Stimulated activated naive B cell treated with anti-CD40 and anti-IgM and Interleukin-4, amounts not matched to agents 10 μg/mL and 1 μg/mL and 100 μg/mL, for 72 hours (primary cell): ENCODE measurements at regions not wholly inside any gene's neighbourhood (a gene's known extent, or its start where the extent isn't known, plus 50 kb on each side); places are given as distances from the start of the nearest gene placed in this dataset.

Source experiments
- ATAC-seq, 2 donors: fragments of 150-1000 bp; cut with Tn5 transposase; replicated peaks; 2 replicates each; pipeline ENCODE4 v1.10.0; 2021; ENCODE audit warnings: moderate library complexity in 1 of 2
- DNase-seq: peaks from one replicate; pipeline ENCODE4 v3.0.0; 2021
- H3K27ac Mint-ChIP-seq: one replicate; pipeline ENCODE4 v1.8.0; 2022; ENCODE audit warnings: mild to moderate bottlenecking, mixed read lengths
- H3K27me3 Mint-ChIP-seq, 2 donors: one replicate each; pipeline ENCODE4 v1.8.0; 2022; ENCODE audit warnings: mixed read lengths in 2 of 2
- H3K36me3 Mint-ChIP-seq, 2 donors: one replicate each; pipeline ENCODE4 v1.8.0; 2022; ENCODE audit warnings: mixed read lengths in 2 of 2, mild to moderate bottlenecking in 1 of 2
- H3K4me1 Mint-ChIP-seq, 2 donors: one replicate each; pipeline ENCODE4 v1.8.0; 2022; ENCODE audit warnings: mixed read lengths in 2 of 2, mild to moderate bottlenecking in 1 of 2
- H3K4me3 Mint-ChIP-seq, 2 donors: one replicate each; pipeline ENCODE4 v1.8.0; 2022; ENCODE audit warnings: mild to moderate bottlenecking in 2 of 2, mixed read lengths in 2 of 2, moderate library complexity in 1 of 2
- H3K9me3 Mint-ChIP-seq, 2 donors: one replicate each; pipeline ENCODE4 v1.8.0; 2022; ENCODE audit warnings: mixed read lengths in 2 of 2, mild to moderate bottlenecking in 1 of 2

DNA sequence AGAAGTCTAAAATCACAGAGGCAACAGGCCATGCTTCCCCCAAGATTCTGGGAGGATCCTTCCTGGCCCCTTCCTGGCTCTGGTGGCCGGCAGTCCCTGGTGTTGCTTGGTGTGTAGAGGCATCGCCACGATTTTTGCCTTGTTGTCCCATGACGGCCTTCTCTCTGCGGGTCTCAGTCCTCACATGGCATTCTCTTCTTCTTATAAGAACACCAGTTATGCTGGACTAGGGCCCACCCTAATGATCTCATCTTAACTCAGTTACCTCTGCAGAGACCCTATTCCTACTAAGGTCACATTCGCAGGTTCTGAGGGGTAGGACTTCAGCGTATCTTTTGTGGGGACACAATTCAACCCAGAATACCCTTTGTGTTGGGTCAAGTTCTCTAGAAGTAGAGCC, 168.0 kb downstream of the LINC00237 start:
- Mint-ChIP-seq H3K9me3 (no peaks in the 10 kb centered on the region), H3K27ac (no peak overlapping the region), H3K27me3 (peaks cover 5 to 17% of the 10 kb centered on the region in 2 donors), H3K4me1 (no peaks in the 10 kb centered on the region), H3K4me3 (no peak overlapping the region), H3K36me3 (no peaks in the 10 kb centered on the region)
- no peak for ATAC-seq
- DNase-seq: no peak

DNA sequence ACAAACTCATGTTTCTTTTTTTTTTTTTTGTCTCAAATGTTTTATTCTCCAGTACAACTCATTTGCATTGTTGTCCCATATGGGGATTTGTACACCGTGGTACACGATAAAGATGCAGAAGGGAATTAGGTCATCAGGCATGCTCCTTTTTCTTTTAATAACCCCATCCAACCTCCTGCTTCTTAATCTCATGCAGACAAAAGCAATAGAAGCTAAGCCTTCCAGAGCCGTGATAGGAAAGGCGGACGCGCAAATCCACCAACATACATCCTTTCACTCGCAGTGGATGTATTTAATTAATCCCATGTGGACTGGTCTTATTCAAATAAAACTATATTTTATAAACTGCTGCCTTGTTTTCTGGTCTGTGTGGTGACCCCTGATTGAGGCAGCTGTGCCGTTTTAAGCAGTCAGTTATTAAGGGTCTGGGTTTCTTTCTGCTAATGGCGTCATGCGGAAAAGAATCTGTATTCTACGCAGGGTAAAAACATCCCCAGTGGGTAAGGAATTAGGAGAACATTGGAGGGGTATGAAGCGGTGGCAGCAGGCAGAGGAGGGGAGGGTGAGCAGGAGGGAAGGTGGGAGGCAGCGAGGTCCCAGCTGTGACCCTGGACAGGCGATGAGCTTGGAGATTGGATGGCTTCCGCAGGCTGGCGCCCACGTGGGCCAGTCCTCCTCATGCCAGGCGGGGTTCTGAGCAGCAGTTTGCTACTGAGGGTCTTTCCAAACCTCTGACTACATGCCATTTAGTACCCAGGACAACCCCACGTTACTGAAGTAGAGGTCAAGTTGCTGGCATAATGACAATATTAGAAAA, 172.8 kb downstream of the LINC00237 start:
- Mint-ChIP-seq H3K4me1 (no peaks in the 10 kb centered on the region), H3K36me3 (no peaks in the 10 kb centered on the region), H3K27ac (no peak overlapping the region), H3K9me3 (peaks cover 0 to under 1% of the 10 kb centered on the region in 2 donors), H3K27me3 (peaks cover 10 to 17% of the 10 kb centered on the region in 2 donors), H3K4me3 (no peak overlapping the region)
- no peak for DNase-seq
- ATAC-seq: no peak

DNA sequence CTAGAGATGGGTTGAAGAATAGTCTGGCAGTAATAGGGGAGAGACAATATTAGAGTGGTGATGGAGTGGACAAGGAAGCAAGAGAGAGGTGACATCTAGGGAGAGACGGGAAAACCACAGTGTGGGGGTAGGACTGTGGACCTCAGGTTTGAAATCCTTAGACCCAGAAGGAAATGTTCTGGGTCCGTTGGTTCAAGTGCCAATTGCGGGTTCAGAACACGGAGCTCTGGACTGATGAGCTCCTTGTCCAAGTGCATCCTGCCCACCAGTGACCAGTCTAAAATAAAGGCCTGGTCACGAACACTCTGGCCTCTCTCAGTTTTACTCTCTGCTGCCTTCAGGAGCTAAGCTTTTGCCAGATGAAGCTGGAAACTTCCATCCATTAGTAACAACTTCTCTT, 174.0 kb downstream of the LINC00237 start:
- Mint-ChIP-seq H3K36me3 (no peaks in the 10 kb centered on the region), H3K27ac (no peak overlapping the region), H3K27me3 (peaks cover 5 to 14% of the 10 kb centered on the region in 2 donors), H3K4me1 (no peaks in the 10 kb centered on the region), H3K9me3 (peaks cover 0 to 1% of the 10 kb centered on the region in 2 donors), H3K4me3 (no peak overlapping the region)
- no peak for ATAC-seq
- no peak for DNase-seq

DNA sequence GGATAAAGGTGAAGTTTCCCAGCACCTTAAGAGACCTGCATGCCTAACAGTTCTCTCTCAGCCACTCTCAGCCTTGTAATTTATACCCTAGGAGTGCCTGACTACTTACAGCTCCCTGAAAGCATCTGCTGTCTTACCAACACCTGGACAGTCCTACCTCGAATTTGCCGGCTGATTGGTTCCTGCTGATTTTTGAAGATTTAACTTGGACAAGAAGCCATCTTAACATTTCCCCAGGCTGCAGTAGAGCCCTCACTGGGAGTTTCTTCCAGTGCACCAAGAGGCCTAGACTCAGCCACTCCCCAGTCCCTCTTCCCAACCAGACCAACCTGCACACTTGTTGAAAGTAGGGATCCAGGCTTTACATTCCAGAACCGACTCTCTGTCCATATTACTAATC, 174.5 kb downstream of the LINC00237 start:
- Mint-ChIP-seq H3K27me3 (peaks cover 5 to 14% of the 10 kb centered on the region in 2 donors), H3K4me1 (no peaks in the 10 kb centered on the region), H3K4me3 (no peak overlapping the region), H3K36me3 (no peaks in the 10 kb centered on the region), H3K27ac (no peak overlapping the region), H3K9me3 (peaks cover 0 to 1% of the 10 kb centered on the region in 2 donors)
- DNase-seq (no peak), ATAC-seq (no peak)

GRCh38 chr20:20931024-20931423, 175.1 kb downstream of the LINC00237 start:
- Mint-ChIP-seq H3K4me1 (no peaks in the 10 kb centered on the region), H3K27ac (no peak overlapping the region), H3K4me3 (no peak overlapping the region), H3K9me3 (peaks cover 0 to 1% of the 10 kb centered on the region in 2 donors), H3K27me3 (peaks cover 5 to 14% of the 10 kb centered on the region in 2 donors), H3K36me3 (no peaks in the 10 kb centered on the region)
- DNase-seq (no peak), ATAC-seq (no peak)

- Mint-ChIP-seq H3K9me3 (peaks cover 0 to 1% of the 10 kb centered on the region in 2 donors), H3K36me3 (no peaks in the 10 kb centered on the region), H3K27ac (no peak overlapping the region), H3K27me3 (peaks cover 5 to 14% of the 10 kb centered on the region in 2 donors), H3K4me1 (no peaks in the 10 kb centered on the region), H3K4me3 (no peak overlapping the region)
- DNase-seq: no peak
- ATAC-seq: no peak
Measured at GRCh38 chr20:20930500-20930899, 175.7 kb downstream of the LINC00237 start.

- Mint-ChIP-seq H3K27ac (no peak overlapping the region), H3K36me3 (no peaks in the 10 kb centered on the region), H3K4me3 (no peak overlapping the region), H3K9me3 (peaks cover 0 to 1% of the 10 kb centered on the region in 2 donors), H3K4me1 (no peaks in the 10 kb centered on the region), H3K27me3 (peaks cover 5 to 12% of the 10 kb centered on the region in 2 donors)
- DNase-seq (no peak), ATAC-seq (no peak)
Measured at GRCh38 chr20:20929341-20929740, 176.8 kb downstream of the LINC00237 start.

GRCh38 chr20:20926222-20926905, 179.8 kb downstream of the LINC00237 start:
- ATAC-seq: no peak
- DNase-seq: no peak
- Mint-ChIP-seq H3K36me3 (no peaks in the 10 kb centered on the region), H3K4me1 (no peaks in the 10 kb centered on the region), H3K9me3 (peaks cover 0 to 1% of the 10 kb centered on the region in 2 donors), H3K27me3 (peaks cover 9% of the 10 kb centered on the region in 2 donors), H3K4me3 (no peak overlapping the region), H3K27ac (no peak overlapping the region)

DNA sequence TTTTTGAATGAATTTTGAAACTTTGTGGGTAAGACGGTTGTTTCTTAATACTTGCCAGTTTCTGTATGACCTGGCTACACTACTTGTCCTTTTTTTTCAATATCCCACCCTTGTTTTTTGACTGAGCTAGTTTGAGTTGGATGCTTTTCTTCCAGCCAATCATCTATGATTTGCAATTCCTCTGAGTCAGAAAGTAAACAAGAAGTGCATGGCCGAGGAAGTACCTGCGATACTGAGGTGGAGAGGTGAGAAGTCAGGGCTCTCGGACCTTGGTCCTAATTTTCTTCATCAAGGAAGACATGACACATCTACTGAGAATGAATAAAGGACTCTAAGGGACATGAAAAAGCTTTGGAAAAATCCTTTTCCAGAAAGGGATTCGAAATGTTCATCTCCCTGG, 185.7 kb downstream of the LINC00237 start:
- DNase-seq: no peak
- H3K27me3 Mint-ChIP-seq: peaks cover 9 to 24% of the 10 kb centered on the region in 2 donors
- no peak overlapping the region for H3K27ac Mint-ChIP-seq
- H3K9me3 Mint-ChIP-seq: peaks cover 19 to 23% of the 10 kb centered on the region in 2 donors
- no peaks in the 10 kb centered on the region for H3K4me1 Mint-ChIP-seq
- no peak for ATAC-seq
- H3K4me3 Mint-ChIP-seq: no peak overlapping the region
- H3K36me3 Mint-ChIP-seq: peaks cover 0 to 1% of the 10 kb centered on the region in 2 donors

GRCh38 chr20:20915844-20916243, 190.3 kb downstream of the LINC00237 start:
- H3K4me1 Mint-ChIP-seq: no peaks in the 10 kb centered on the region
- DNase-seq (no peak), ATAC-seq (no peak)
- peaks cover 0 to 15% of the 10 kb centered on the region in 2 donors for H3K27me3 Mint-ChIP-seq
- peaks cover 0 to 1% of the 10 kb centered on the region in 2 donors for H3K36me3 Mint-ChIP-seq
- no peak overlapping the region for H3K27ac Mint-ChIP-seq
- H3K9me3 Mint-ChIP-seq: peaks cover 21 to 25% of the 10 kb centered on the region in 2 donors
- H3K4me3 Mint-ChIP-seq: no peak overlapping the region

GRCh38 chr20:20904501-20904831, 192.0 kb upstream of the RALGAPA2 start:
- Mint-ChIP-seq H3K36me3 (no peaks in the 10 kb centered on the region), H3K4me1 (no peaks in the 10 kb centered on the region), H3K27ac (no peak overlapping the region), H3K27me3 (peaks cover 19 to 23% of the 10 kb centered on the region in 2 donors), H3K9me3 (peaks cover 5 to 9% of the 10 kb centered on the region in 2 donors), H3K4me3 (no peak overlapping the region)
- ATAC-seq: no peak
- no peak for DNase-seq

GRCh38 chr20:20903773-20904500, 191.5 kb upstream of the RALGAPA2 start:
- Mint-ChIP-seq H3K9me3 (peaks cover 5 to 9% of the 10 kb centered on the region in 2 donors), H3K27me3 (peaks cover 19 to 23% of the 10 kb centered on the region in 2 donors), H3K27ac (no peak overlapping the region), H3K36me3 (no peaks in the 10 kb centered on the region), H3K4me1 (no peaks in the 10 kb centered on the region), H3K4me3 (no peak overlapping the region)
- no peak for ATAC-seq
- DNase-seq: no peak

- Mint-ChIP-seq H3K4me3 (no peak overlapping the region), H3K36me3 (no peaks in the 10 kb centered on the region), H3K27ac (no peak overlapping the region), H3K27me3 (peaks cover 10 to 17% of the 10 kb centered on the region in 2 donors), H3K9me3 (peaks cover 4 to 7% of the 10 kb centered on the region in 2 donors), H3K4me1 (no peaks in the 10 kb centered on the region)
- no peak for DNase-seq
- no peak for ATAC-seq
Measured at GRCh38 chr20:20897922-20898321, 185.5 kb upstream of the RALGAPA2 start.

DNA sequence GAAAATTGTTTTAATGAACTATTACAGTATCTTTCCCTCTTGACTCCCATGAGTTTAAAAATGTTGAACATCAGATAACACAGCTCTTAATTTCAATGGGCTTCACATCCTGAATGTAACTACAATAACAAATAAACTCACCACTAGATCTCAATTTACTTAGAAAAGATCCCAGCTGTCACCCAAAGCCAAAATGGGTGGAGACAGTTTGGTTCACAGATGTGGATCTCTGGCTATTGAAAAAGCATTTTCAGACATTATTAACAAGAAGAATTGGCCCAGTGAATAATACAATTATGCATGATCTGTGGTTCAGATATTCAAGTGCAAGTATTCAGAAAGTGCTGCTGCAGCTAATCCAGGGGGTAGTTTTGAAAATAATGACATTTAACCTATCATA, 184.7 kb upstream of the RALGAPA2 start:
- no peak overlapping the region for H3K4me3 Mint-ChIP-seq
- no peaks in the 10 kb centered on the region for H3K4me1 Mint-ChIP-seq
- H3K36me3 Mint-ChIP-seq: no peaks in the 10 kb centered on the region
- ATAC-seq (no peak), DNase-seq (no peak)
- peaks cover 12 to 17% of the 10 kb centered on the region in 2 donors for H3K27me3 Mint-ChIP-seq
- no peak overlapping the region for H3K27ac Mint-ChIP-seq
- peaks cover 4 to 7% of the 10 kb centered on the region in 2 donors for H3K9me3 Mint-ChIP-seq
